Left hindlimb (tissue), 1 donor: ENCODE measurements at regions not wholly inside any gene's neighbourhood (a gene's known extent, or its start where the extent isn't known, plus 50 kb on each side); places are given as distances from the start of the nearest gene placed in this dataset.
"Not testable (repeated sequence)": the region's sequence is repeated elsewhere in the genome, so short reads cannot be mapped to it uniquely, and the experiment has no call there.

Source experiments
- DNase-seq: peaks from one replicate; pipeline ENCODE4 v3.0.0-alpha.2; 2018

- DNase-seq, result no peak
Observed at GRCh38 chr17:37828651-37829124, 83.8 kb upstream of the HNF1B start.

DNA sequence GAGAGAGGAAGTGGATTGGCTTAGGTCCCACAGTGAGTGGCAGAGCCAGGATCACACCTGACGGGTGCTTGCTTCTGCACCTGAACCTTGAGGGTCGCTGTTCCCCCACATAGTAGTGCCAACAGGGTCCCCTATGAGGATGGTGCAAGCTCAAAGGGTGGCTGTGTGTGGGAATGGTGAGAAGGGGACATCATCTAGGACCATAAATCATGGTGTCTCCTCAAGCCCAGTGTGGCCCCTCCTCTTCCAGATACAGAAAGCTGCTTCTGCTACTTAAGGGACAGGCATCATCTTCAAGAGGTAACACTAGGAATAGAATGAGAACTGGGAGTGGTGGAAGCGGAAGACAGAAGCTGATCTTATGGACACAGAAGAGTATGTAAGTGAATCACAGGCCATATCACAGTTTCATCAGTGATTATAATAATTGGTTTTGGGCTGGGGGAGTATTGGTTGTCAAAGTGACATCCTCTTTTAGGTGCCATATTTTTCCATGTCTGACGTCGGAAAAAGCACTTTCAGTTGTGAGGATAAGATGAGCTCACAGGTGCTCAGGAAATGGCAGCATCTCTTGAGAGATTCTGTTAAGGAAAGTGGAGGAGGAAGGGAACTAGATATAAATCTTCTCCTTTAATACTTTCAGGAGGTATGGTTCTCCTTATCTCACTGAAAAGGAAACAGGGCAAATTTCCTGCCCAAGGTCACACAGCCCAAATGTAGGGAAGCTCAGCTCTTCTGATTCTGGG lies 83.2 kb upstream of the HNF1B start:
- no peak for DNase-seq

DNA sequence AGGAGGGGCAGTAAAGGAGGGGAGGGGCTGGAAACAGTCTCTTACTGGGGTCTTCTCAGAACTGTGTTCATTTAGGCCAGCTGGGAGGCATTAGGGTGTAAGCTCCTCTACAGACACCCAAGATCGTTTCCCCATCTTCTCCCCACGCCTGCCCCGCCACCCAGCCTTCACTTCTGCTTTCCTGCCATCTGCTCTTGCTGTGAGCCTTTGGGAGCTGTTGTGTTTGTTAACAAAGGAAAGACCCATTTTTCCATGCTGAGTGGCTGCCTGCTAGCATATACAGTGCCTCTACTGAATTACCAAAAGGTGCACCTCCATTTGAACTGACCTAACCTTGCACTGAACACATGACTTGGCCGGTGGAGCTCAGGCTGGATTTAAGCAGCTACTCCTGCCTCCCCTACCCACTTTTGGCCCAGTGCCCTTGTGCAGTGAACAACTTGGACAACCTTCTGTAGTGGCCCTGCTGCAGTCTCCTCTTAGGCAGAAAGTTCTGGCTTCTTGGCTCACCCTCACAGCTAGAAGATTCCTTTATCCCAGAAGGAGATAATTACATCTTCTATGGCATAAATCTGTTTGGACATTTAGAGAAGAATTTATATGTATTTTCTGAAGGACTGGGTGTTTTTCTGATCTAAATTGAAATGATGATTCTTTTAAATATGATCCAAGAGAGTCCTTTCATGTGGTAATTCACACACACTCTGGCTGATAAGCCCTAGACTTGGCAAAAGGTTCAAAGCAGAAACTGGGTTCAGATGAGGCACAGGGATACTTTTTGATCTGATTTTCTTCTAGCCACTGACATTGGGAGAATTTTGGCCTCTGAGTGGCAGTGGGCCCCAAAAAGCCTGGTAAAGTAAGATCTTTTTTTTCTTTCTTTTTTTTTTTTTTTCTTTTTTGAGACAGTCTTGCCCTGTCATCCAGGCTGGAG lies 81.9 kb upstream of the HNF1B start:
- DNase-seq, result no peak

GRCh38 chr17:37825851-37826250 lies 81.0 kb upstream of the HNF1B start:
- no peak for DNase-seq

DNA sequence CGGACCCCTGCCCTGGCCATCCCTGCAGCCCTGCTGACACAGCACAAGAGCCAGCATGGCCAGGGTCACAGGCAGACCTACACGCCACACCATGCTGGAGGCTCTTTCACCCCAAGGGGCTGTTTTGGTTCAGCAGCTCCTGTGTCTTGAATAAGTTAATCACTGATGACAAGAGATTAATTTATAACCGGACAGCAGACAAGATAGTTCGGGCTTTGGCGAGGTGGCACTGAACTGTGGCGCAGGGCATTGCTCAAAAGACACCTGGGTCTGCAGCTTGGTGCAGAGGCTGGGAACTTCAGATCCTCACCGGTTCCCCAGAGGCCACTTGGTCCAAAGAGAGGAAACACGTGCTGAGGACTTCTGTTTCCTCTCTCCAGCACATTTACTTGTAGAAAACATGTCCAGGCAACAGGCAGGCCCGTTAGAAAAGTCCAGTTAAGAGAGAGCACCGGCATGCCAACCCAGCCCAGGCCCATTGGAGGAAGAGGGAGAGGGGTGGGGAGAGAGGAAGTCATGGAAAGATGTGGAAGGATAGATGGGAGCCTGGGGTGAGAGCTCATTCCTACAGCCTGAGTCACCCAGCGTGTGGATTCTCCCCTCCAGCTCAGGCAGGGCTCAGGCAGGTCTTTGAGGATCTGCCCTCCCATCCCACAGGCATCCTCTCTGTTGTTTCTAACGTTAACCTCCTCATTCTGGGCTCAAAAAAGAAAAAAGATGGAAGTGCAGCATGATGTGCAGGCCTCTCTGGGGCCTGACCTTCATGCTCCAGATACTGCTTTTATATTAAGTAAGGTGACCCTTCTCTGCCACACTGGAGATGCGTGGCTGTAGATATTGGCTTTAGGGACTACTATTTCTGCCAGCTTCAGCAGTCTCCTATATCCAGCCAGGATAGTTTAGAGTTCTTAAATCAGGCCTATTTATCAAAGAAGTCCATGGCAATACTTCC lies 80.0 kb upstream of the HNF1B start:
- DNase-seq, result no peak

- no peak for DNase-seq
Observed at GRCh38 chr17:37823996-37824395, 79.1 kb upstream of the HNF1B start.

DNA sequence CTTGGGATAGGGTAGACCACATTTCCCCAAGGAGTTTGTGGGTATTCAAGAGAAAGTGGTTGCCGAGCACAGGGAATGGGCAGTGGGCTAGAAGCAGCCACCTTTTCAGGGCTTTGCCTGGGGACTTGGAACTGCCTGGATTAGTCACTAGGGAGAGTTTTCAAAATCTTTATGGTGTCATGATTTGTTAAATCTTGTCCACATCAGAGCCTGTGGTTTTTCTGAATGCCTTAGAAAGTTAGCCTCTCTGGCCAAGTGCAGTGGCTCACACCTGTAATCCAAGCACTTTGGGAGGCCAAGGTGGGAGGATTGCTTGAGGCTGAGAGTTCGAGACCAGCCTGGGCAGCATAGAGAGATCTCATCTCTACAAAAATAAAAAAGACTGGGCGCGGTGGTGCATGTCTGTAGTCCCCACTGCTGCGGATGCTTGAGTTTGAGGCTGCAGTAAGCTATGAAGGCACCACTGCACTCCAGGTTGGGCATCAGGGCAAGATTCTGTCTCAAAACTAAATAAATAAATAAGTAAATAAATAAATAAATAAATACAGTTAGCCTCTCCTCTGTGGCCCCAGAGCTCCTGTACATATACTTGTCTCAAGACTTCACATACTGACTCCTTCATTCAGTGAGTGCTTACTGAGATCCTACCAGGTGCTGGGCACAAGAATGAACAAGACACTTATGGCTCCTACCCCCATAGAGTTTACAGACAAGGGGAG lies 76.3 kb upstream of the HNF1B start:
- DNase-seq, result no peak

DNA sequence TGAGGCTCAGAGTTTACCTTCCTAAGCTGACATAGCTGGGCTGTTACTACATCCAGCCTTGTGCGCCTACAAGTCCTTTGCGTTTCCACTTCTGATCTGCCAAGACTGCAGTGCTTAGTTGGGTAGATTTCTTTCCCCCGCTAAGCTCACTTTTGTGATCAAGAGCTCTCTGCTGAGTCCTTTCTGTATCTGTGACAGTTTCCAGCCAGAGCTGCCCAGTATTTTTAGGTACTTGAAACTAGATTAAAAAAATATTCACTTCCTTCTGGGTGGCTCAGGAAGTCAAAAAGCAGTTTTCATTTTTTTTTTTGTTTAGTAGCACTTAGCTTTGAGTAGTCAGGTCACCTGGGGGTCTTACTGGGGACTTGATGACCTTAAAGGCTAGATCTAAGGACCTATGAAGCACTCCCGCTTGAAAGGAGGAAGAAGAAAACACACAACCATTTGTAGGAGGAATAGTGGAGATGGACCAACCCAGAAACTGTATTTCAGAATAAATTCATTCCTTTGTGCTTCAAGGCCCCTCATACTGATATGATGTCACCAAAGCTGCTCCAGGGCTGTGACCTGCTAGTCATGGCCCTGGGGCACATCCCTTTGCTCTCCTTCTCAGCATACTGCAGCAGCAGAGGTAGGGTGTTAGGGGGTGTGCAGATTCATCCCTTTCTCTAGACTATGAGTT lies 75.6 kb upstream of the HNF1B start:
- DNase-seq, result no peak

GRCh38 chr17:37818689-37819088 lies 73.8 kb upstream of the HNF1B start:
- DNase-seq, result no peak

GRCh38 chr17:37816950-37817349 lies 72.1 kb upstream of the HNF1B start:
- DNase-seq, result no peak

DNA sequence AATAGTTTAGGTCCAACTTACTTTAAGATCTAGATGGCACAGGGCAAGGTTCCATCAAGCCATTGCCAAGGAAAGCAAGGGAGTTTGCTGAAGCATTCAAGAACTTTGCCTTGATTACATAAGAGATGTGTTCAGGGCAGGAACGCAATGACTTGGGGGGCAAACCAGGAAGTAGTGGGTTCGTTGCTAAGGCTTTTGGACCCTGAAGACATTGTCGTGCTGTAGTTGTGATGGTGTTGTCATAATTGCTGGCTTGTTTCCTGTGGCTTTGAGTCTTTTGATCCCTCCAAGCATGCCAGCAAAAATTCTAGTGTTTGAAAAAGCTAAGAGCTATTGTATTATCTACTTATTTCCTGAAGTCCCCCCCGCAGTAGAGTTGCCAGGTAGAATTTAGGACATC lies 70.7 kb upstream of the HNF1B start:
- DNase-seq, result no peak

DNA sequence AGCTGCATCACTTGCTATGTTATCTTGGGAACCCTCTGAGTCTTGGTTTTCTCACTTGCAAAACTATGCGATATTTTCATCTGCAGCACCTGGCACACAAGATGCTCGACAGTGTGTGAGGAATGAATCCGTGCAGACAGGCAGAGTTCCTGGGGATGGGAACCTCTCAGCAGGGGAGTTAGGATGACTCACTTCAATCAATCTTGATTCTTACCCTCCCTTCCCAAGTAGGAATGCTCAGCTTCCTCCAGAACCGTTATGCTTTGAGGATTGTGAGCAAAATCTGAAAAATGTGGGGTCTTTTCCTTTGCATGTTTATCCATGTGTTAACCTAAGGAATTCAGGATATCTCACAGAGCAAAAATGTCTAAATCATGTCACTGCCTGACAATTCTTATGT lies 68.9 kb upstream of the HNF1B start:
- no peak for DNase-seq

DNA sequence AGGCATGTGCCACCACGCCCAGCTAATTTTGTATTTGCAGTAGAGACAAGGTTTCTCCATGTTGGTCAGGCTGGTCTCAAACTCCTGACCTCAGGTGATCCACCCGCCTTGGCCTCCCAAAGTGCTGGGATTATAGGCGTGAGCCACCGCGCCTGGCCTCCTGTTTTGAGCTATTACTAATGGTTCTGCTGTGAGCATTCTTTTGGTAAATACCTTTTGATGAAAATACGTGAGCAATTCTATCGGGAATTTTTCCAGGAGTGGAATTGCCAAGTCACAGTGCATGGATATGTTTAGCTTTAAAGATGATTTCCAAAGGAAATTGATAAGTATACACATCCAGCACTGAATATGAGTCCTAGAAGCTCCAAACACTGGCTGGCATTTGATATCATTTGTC lies 64.0 kb upstream of the HNF1B start:
- not testable (repeated sequence) for DNase-seq

- DNase-seq, result no peak
Observed at GRCh38 chr17:37802712-37803416, 58.0 kb upstream of the HNF1B start.

DNA sequence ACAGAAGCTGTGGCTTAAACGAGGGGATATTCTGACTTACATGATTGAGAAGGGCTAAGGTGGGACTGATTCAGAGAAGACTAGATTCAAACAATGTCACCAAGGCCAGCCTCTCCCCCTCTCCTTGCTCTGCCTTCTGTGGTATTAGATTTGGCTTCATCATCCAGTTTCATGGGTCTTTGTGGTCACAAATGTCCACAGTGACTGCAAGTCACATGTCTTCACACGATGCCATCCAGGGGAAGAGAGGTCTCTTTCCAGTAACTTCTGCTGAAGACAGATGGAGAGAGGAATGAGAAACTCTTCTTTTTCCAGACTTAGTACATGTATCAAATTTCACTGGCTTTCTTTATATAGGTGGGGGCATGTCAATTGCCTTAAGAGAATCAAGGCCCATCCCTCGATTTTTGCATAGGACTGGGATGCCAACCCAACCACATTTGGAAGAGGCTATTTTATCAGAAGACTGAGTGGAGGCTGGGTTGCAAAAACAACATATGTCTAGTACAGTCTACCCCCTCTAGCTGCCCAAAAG lies 57.3 kb upstream of the HNF1B start:
- no peak for DNase-seq

- no peak for DNase-seq
Observed at GRCh38 chr17:37801171-37801570, 56.3 kb upstream of the HNF1B start.

GRCh38 chr17:37797206-37797605 lies 52.3 kb upstream of the HNF1B start:
- DNase-seq, result no peak

GRCh38 chr17:37796076-37796475 lies 51.2 kb upstream of the HNF1B start:
- no peak for DNase-seq
